ENCODE measurements at regions not wholly inside any gene's neighbourhood (a gene's known extent, or its start where the extent isn't known, plus 50 kb on each side); places are given as distances from the start of the nearest gene placed in this dataset.

- H3K27ac ChIP-seq (ENCODE audit: insufficient read depth, low read depth, low read length, poor library complexity, severe bottlenecking) = no peak overlapping the region
- no peaks in the 10 kb centered on the region for H3K9me3 ChIP-seq (ENCODE audit: control insufficient read depth, low read length)
- no peaks in the 10 kb centered on the region for H3K27me3 ChIP-seq (ENCODE audit: control insufficient read depth, insufficient read depth, low read length, poor library complexity, severe bottlenecking)
- no peaks in the 10 kb centered on the region for H3K36me3 ChIP-seq (ENCODE audit: control insufficient read depth, insufficient read depth, low read length)
- WGBS, 2 experiments = 90 to 92% methylated on average over 6 of the region's 7 CpGs
- no peak overlapping the region for H3K4me3 ChIP-seq (ENCODE audit: insufficient read depth, low read depth, low read length)
- peaks cover 4% of the 10 kb centered on the region for H3K4me1 ChIP-seq (ENCODE audit: control insufficient read depth, insufficient read depth, low read length)
Observed at GRCh38 chrX:40418146-40418812, 162.5 kb upstream of the ATP6AP2 start.

GRCh38 chrX:40415675-40416074 is 165.1 kb upstream of the ATP6AP2 start:
- Histone ChIP-seq H3K4me1 (ENCODE audit: control insufficient read depth, insufficient read depth, low read length) (peaks cover 4% of the 10 kb centered on the region), H3K9me3 (ENCODE audit: control insufficient read depth, low read length) (no peaks in the 10 kb centered on the region), H3K27ac (ENCODE audit: insufficient read depth, low read depth, low read length, poor library complexity, severe bottlenecking) (no peak overlapping the region), H3K36me3 (ENCODE audit: control insufficient read depth, insufficient read depth, low read length) (no peaks in the 10 kb centered on the region), H3K27me3 (ENCODE audit: control insufficient read depth, insufficient read depth, low read length, poor library complexity, severe bottlenecking) (no peaks in the 10 kb centered on the region), H3K4me3 (ENCODE audit: insufficient read depth, low read depth, low read length) (no peak overlapping the region)
- 91 to 94% methylated on average over 4 of the region's 4 CpGs for WGBS, 2 experiments

- 77 to 79% methylated on average over 2 to 3 of the region's 3 CpGs for WGBS, 2 experiments
- no peaks in the 10 kb centered on the region for H3K27me3 ChIP-seq (ENCODE audit: control insufficient read depth, insufficient read depth, low read length, poor library complexity, severe bottlenecking)
- H3K9me3 ChIP-seq (ENCODE audit: control insufficient read depth, low read length) = no peaks in the 10 kb centered on the region
- H3K4me3 ChIP-seq (ENCODE audit: insufficient read depth, low read depth, low read length) = no peak overlapping the region
- H3K36me3 ChIP-seq (ENCODE audit: control insufficient read depth, insufficient read depth, low read length) = no peaks in the 10 kb centered on the region
- no peak overlapping the region for H3K27ac ChIP-seq (ENCODE audit: insufficient read depth, low read depth, low read length, poor library complexity, severe bottlenecking)
- H3K4me1 ChIP-seq (ENCODE audit: control insufficient read depth, insufficient read depth, low read length) = peaks cover 4% of the 10 kb centered on the region
Observed at GRCh38 chrX:40414335-40414734, 166.4 kb upstream of the ATP6AP2 start.

- no peaks in the 10 kb centered on the region for H3K27me3 ChIP-seq (ENCODE audit: control insufficient read depth, insufficient read depth, low read length, poor library complexity, severe bottlenecking)
- WGBS, 2 experiments = 86 to 91% methylated on average over 6 to 7 of the region's 8 CpGs
- no peak overlapping the region for H3K27ac ChIP-seq (ENCODE audit: insufficient read depth, low read depth, low read length, poor library complexity, severe bottlenecking)
- H3K4me1 ChIP-seq (ENCODE audit: control insufficient read depth, insufficient read depth, low read length) = no peaks in the 10 kb centered on the region
- no peaks in the 10 kb centered on the region for H3K36me3 ChIP-seq (ENCODE audit: control insufficient read depth, insufficient read depth, low read length)
- H3K4me3 ChIP-seq (ENCODE audit: insufficient read depth, low read depth, low read length) = no peak overlapping the region
- no peaks in the 10 kb centered on the region for H3K9me3 ChIP-seq (ENCODE audit: control insufficient read depth, low read length)
Observed at GRCh38 chrX:40411340-40412111, 169.2 kb upstream of the ATP6AP2 start.

GRCh38 chrX:40410859-40411258 is 169.9 kb upstream of the ATP6AP2 start:
- Histone ChIP-seq H3K36me3 (ENCODE audit: control insufficient read depth, insufficient read depth, low read length) (no peaks in the 10 kb centered on the region), H3K9me3 (ENCODE audit: control insufficient read depth, low read length) (no peaks in the 10 kb centered on the region), H3K4me1 (ENCODE audit: control insufficient read depth, insufficient read depth, low read length) (no peaks in the 10 kb centered on the region), H3K27me3 (ENCODE audit: control insufficient read depth, insufficient read depth, low read length, poor library complexity, severe bottlenecking) (no peaks in the 10 kb centered on the region), H3K4me3 (ENCODE audit: insufficient read depth, low read depth, low read length) (no peak overlapping the region), H3K27ac (ENCODE audit: insufficient read depth, low read depth, low read length, poor library complexity, severe bottlenecking) (no peak overlapping the region)
- 86 to 100% methylated on average over 1 to 2 of the region's 2 CpGs for WGBS, 2 experiments

- Histone ChIP-seq H3K27me3 (ENCODE audit: control insufficient read depth, insufficient read depth, low read length, poor library complexity, severe bottlenecking) (no peaks in the 10 kb centered on the region), H3K9me3 (ENCODE audit: control insufficient read depth, low read length) (no peaks in the 10 kb centered on the region), H3K36me3 (ENCODE audit: control insufficient read depth, insufficient read depth, low read length) (no peaks in the 10 kb centered on the region), H3K4me1 (ENCODE audit: control insufficient read depth, insufficient read depth, low read length) (no peaks in the 10 kb centered on the region), H3K27ac (ENCODE audit: insufficient read depth, low read depth, low read length, poor library complexity, severe bottlenecking) (no peak overlapping the region), H3K4me3 (ENCODE audit: insufficient read depth, low read depth, low read length) (no peak overlapping the region)
- 70 to 71% methylated on average over 4 of the region's 4 CpGs for WGBS, 2 experiments
Observed at GRCh38 chrX:40406330-40406859, 174.4 kb upstream of the ATP6AP2 start.

- Histone ChIP-seq H3K27ac (ENCODE audit: insufficient read depth, low read depth, low read length, poor library complexity, severe bottlenecking) (no peak overlapping the region), H3K27me3 (ENCODE audit: control insufficient read depth, insufficient read depth, low read length, poor library complexity, severe bottlenecking) (no peaks in the 10 kb centered on the region), H3K36me3 (ENCODE audit: control insufficient read depth, insufficient read depth, low read length) (no peaks in the 10 kb centered on the region), H3K4me1 (ENCODE audit: control insufficient read depth, insufficient read depth, low read length) (no peaks in the 10 kb centered on the region), H3K9me3 (ENCODE audit: control insufficient read depth, low read length) (no peaks in the 10 kb centered on the region), H3K4me3 (ENCODE audit: insufficient read depth, low read depth, low read length) (no peak overlapping the region)
- 95 to 100% methylated on average over 2 to 3 of the region's 3 CpGs for WGBS, 2 experiments
Observed at GRCh38 chrX:40405399-40405798, 175.4 kb upstream of the ATP6AP2 start.

GRCh38 chrX:40403757-40404156 is 177.0 kb upstream of the ATP6AP2 start:
- Histone ChIP-seq H3K9me3 (ENCODE audit: control insufficient read depth, low read length) (no peaks in the 10 kb centered on the region), H3K4me1 (ENCODE audit: control insufficient read depth, insufficient read depth, low read length) (no peaks in the 10 kb centered on the region), H3K27ac (ENCODE audit: insufficient read depth, low read depth, low read length, poor library complexity, severe bottlenecking) (no peak overlapping the region), H3K36me3 (ENCODE audit: control insufficient read depth, insufficient read depth, low read length) (no peaks in the 10 kb centered on the region), H3K4me3 (ENCODE audit: insufficient read depth, low read depth, low read length) (no peak overlapping the region), H3K27me3 (ENCODE audit: control insufficient read depth, insufficient read depth, low read length, poor library complexity, severe bottlenecking) (no peaks in the 10 kb centered on the region)
- 91 to 95% methylated on average over 6 to 7 of the region's 7 CpGs for WGBS, 2 experiments

- H3K9me3 ChIP-seq (ENCODE audit: control insufficient read depth, low read length) = no peaks in the 10 kb centered on the region
- no peak overlapping the region for H3K27ac ChIP-seq (ENCODE audit: insufficient read depth, low read depth, low read length, poor library complexity, severe bottlenecking)
- H3K36me3 ChIP-seq (ENCODE audit: control insufficient read depth, insufficient read depth, low read length) = no peaks in the 10 kb centered on the region
- no peak overlapping the region for H3K4me3 ChIP-seq (ENCODE audit: insufficient read depth, low read depth, low read length)
- no peaks in the 10 kb centered on the region for H3K27me3 ChIP-seq (ENCODE audit: control insufficient read depth, insufficient read depth, low read length, poor library complexity, severe bottlenecking)
- 81 to 92% methylated on average over 12 of the region's 12 CpGs for WGBS, 2 experiments
- no peaks in the 10 kb centered on the region for H3K4me1 ChIP-seq (ENCODE audit: control insufficient read depth, insufficient read depth, low read length)
Observed at GRCh38 chrX:40402831-40403533, 177.8 kb upstream of the ATP6AP2 start.

GRCh38 chrX:40395102-40395501 is 185.7 kb upstream of the ATP6AP2 start:
- Histone ChIP-seq H3K27me3 (ENCODE audit: control insufficient read depth, insufficient read depth, low read length, poor library complexity, severe bottlenecking) (no peaks in the 10 kb centered on the region), H3K4me1 (ENCODE audit: control insufficient read depth, insufficient read depth, low read length) (no peaks in the 10 kb centered on the region), H3K27ac (ENCODE audit: insufficient read depth, low read depth, low read length, poor library complexity, severe bottlenecking) (no peak overlapping the region), H3K9me3 (ENCODE audit: control insufficient read depth, low read length) (no peaks in the 10 kb centered on the region), H3K36me3 (ENCODE audit: control insufficient read depth, insufficient read depth, low read length) (no peaks in the 10 kb centered on the region), H3K4me3 (ENCODE audit: insufficient read depth, low read depth, low read length) (no peak overlapping the region)
- WGBS, 2 experiments = 83 to 98% methylated on average over 2 of the region's 2 CpGs
